ENCODE measurements at regions not wholly inside any gene's neighbourhood (a gene's known extent, or its start where the extent isn't known, plus 50 kb on each side); places are given as distances from the start of the nearest gene placed in this dataset.
"Not testable (repeated sequence)": the region's sequence is repeated elsewhere in the genome, so short reads cannot be mapped to it uniquely, and the experiment has no call there.

DNA sequence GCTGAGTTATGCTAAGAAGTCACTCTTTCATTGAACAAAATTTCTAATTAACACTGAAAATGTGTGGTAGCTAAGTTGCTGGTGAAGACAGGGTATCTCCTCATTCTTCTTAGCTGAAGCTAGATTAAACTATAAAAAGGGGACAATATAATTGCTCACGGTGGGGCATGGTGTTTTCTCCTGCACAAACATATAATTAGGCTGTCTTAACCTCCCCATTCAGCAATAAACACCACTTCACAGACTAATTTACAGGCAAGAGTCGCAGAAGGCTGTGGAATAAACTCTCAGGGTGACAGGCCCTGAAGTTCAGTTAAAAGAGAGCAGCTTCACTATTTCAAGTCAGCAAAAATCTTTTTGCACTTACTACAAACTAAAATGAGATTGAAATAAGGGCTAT, 338.9 kb upstream of the NT5E start:
- no peak overlapping the region for H3K9ac ChIP-seq (ENCODE audit: low read depth, low read length)
- no peak overlapping the region for H3K27ac ChIP-seq (ENCODE audit: low read length)
- no peaks in the 10 kb centered on the region for H3K36me3 ChIP-seq (ENCODE audit: insufficient read depth, low read depth, low read length)
- H3K4me1 ChIP-seq (ENCODE audit: insufficient read depth, low read length) = no peaks in the 10 kb centered on the region
- H3K27me3 ChIP-seq (ENCODE audit: insufficient read depth, low read length) = no peaks in the 10 kb centered on the region
- H3K4me3 ChIP-seq (ENCODE audit: low read length) = no peak overlapping the region
- no peaks in the 10 kb centered on the region for H3K9me3 ChIP-seq (ENCODE audit: insufficient read depth, low read depth, low read length)

DNA sequence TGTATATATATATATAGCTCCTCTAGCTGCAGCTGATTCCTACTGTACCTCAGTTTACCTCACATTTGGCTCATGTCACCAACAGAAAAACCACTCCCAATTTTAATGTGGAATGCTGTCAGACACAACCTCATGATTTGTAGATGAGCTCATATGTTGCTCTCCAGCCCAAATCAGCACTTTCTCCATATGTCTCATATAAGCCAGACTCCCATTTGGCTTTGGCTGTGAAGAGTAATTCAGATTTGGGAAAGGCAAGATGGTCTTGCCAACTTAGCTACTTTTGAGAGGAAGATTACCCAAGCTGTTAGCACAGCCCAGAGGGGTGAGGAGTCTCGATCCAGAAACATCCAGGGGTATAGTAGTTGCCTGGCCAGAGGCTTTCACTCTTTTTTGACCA, 342.2 kb upstream of the NT5E start:
- no peak overlapping the region for H3K9ac ChIP-seq (ENCODE audit: low read depth, low read length)
- H3K27ac ChIP-seq (ENCODE audit: low read length) = no peak overlapping the region
- H3K9me3 ChIP-seq (ENCODE audit: insufficient read depth, low read depth, low read length) = no peaks in the 10 kb centered on the region
- H3K4me1 ChIP-seq (ENCODE audit: insufficient read depth, low read length) = no peaks in the 10 kb centered on the region
- no peaks in the 10 kb centered on the region for H3K27me3 ChIP-seq (ENCODE audit: insufficient read depth, low read length)
- H3K4me3 ChIP-seq (ENCODE audit: low read length) = no peak overlapping the region
- H3K36me3 ChIP-seq (ENCODE audit: insufficient read depth, low read depth, low read length) = no peaks in the 10 kb centered on the region

DNA sequence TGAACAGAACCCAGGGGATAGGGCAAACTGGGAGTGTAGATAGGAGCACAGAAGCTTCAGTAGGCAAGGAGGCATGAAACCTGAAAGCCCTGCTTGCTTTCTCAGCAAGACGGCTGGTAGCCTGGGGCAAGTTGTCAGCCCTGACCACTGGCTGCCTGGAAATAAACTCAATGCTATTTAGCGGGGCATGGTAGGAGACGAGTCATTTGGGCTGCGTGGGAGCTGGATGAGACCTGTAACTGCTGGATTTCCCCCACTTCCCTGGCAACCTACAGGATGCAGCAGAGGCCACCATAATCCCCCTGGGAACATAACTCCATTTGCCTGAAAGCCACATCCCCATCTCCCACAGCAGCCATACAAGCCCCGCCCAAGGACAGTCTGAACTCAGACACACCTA, 332.6 kb upstream of the TBX18 start:
- no peak overlapping the region for H3K27ac ChIP-seq (ENCODE audit: low read length)
- H3K36me3 ChIP-seq (ENCODE audit: insufficient read depth, low read depth, low read length) = no peaks in the 10 kb centered on the region
- no peak overlapping the region for H3K4me3 ChIP-seq (ENCODE audit: low read length)
- peaks cover 26% of the 10 kb centered on the region; the same call in 1 of the 2 replicates for H3K9me3 ChIP-seq (ENCODE audit: insufficient read depth, low read depth, low read length)
- H3K4me1 ChIP-seq (ENCODE audit: insufficient read depth, low read length) = no peaks in the 10 kb centered on the region
- H3K9ac ChIP-seq (ENCODE audit: low read depth, low read length) = no peak overlapping the region
- H3K27me3 ChIP-seq (ENCODE audit: insufficient read depth, low read length) = no peaks in the 10 kb centered on the region

DNA sequence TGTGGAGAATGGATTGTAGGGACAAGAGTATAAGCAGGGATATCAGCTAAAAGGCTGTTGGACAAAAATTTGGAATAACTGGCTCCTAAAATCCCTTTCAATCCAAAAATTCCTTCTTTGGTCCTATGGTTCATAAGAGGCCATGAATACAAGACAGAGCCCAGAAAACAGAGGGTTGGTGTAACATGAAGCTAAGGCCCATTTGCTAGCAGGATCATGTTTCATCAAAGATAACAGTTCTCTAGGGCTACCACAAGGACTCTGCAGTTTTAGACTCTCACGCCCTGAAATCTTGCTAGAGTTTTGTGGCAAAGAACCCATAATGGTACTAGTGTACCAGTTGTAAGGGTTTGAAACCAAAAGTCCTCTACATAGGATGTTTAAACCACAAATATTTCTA, 327.8 kb upstream of the TBX18 start:
- H3K9ac ChIP-seq (ENCODE audit: low read depth, low read length) = no peak overlapping the region
- H3K27ac ChIP-seq (ENCODE audit: low read length) = no peak overlapping the region
- H3K4me1 ChIP-seq (ENCODE audit: insufficient read depth, low read length) = no peaks in the 10 kb centered on the region
- no peaks in the 10 kb centered on the region for H3K27me3 ChIP-seq (ENCODE audit: insufficient read depth, low read length)
- H3K4me3 ChIP-seq (ENCODE audit: low read length) = no peak overlapping the region
- no peaks in the 10 kb centered on the region for H3K36me3 ChIP-seq (ENCODE audit: insufficient read depth, low read depth, low read length)
- H3K9me3 ChIP-seq (ENCODE audit: insufficient read depth, low read depth, low read length) = peaks cover 17% of the 10 kb centered on the region; the same call in 1 of the 2 replicates

DNA sequence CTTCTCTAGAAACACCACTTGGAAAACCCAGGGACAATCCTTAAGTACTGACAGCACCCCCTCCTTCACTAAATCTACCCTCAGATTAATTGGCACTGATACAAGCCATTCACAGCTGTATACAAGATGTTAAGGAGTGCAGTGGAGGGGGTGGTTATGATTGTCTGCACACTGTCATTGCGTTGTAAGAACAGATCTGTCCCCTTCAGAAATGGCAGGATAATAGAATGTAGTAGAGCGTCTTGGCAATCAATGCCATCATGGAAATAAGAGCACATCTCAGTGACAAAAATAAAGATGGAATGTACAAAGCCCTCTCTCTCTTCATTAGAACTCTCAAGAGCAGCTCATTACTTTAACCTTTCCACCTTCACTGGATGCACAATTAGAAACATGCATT, 324.9 kb upstream of the TBX18 start:
- H3K4me1 ChIP-seq (ENCODE audit: insufficient read depth, low read length) = no peaks in the 10 kb centered on the region
- no peak overlapping the region for H3K9ac ChIP-seq (ENCODE audit: low read depth, low read length)
- no peaks in the 10 kb centered on the region for H3K9me3 ChIP-seq (ENCODE audit: insufficient read depth, low read depth, low read length)
- H3K4me3 ChIP-seq (ENCODE audit: low read length) = no peak overlapping the region
- H3K27ac ChIP-seq (ENCODE audit: low read length) = no peak overlapping the region
- H3K36me3 ChIP-seq (ENCODE audit: insufficient read depth, low read depth, low read length) = no peaks in the 10 kb centered on the region
- no peaks in the 10 kb centered on the region for H3K27me3 ChIP-seq (ENCODE audit: insufficient read depth, low read length)

DNA sequence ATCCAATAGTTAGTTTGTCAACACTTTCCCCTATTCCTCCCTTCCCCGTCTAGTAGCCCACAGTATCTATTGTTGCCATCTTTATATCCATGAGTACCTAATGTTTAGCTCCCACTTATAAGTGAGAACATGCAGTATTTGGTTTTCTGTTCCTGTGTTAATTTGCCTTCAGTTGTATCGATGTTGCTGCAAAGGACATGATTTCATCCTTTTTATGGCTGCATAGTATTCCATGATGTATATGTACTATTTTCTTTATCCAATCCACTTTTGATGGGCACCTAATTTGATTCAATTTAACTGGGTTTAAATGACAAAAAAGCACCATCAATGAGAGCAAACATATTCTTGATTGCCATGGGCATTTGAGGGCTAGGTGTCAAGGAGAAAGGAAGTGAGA, 321.5 kb upstream of the TBX18 start:
- Histone ChIP-seq H3K9me3 (ENCODE audit: insufficient read depth, low read depth, low read length) (no peaks in the 10 kb centered on the region), H3K27ac (ENCODE audit: low read length) (no peak overlapping the region), H3K27me3 (ENCODE audit: insufficient read depth, low read length) (no peaks in the 10 kb centered on the region), H3K4me1 (ENCODE audit: insufficient read depth, low read length) (no peaks in the 10 kb centered on the region), H3K4me3 (ENCODE audit: low read length) (no peak overlapping the region), H3K9ac (ENCODE audit: low read depth, low read length) (no peak overlapping the region), H3K36me3 (ENCODE audit: insufficient read depth, low read depth, low read length) (no peaks in the 10 kb centered on the region)

DNA sequence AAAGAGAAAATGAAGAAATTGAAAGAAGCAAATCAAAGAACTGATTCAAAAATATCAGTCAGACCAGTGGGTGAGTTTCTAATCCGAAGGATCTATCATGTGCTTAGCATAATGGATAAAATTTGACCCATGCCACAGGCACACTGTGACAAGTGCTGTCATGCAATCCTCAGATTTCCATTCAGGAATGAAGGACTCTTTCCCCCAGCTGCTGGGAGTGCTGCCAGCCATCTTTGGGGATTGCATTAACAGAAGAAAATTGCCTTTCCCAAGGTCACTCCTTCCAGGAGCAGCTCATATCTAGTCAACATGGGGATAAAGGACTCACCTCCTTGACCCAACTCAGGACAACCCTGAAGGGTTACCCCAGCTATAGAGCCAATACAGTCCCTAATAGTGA, 316.7 kb upstream of the TBX18 start:
- no peaks in the 10 kb centered on the region for H3K9me3 ChIP-seq (ENCODE audit: insufficient read depth, low read depth, low read length)
- H3K9ac ChIP-seq (ENCODE audit: low read depth, low read length) = no peak overlapping the region
- H3K27ac ChIP-seq (ENCODE audit: low read length) = no peak overlapping the region
- H3K36me3 ChIP-seq (ENCODE audit: insufficient read depth, low read depth, low read length) = no peaks in the 10 kb centered on the region
- no peaks in the 10 kb centered on the region for H3K27me3 ChIP-seq (ENCODE audit: insufficient read depth, low read length)
- no peak overlapping the region for H3K4me3 ChIP-seq (ENCODE audit: low read length)
- no peaks in the 10 kb centered on the region for H3K4me1 ChIP-seq (ENCODE audit: insufficient read depth, low read length)

DNA sequence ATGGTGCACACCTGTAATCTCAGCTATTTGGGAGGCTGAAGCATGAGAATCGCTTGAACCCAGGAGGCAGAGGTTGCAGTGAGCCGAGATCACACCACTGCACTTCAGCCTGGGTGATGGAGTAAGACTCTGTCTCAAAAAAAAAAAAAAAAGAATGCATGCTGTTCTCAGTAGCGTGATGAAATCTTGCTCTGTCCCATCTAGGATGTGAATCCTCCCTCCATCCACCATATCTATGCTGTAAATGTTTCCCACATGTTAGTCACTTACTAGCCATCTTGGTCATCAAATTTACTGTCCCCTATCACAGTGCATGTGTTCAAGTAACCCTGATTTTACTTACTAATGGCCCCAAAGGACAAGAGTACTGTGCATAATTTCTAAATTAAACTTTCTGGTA, 315.4 kb upstream of the TBX18 start:
- no peaks in the 10 kb centered on the region for H3K36me3 ChIP-seq (ENCODE audit: insufficient read depth, low read depth, low read length)
- no peak overlapping the region for H3K9ac ChIP-seq (ENCODE audit: low read depth, low read length)
- H3K27me3 ChIP-seq (ENCODE audit: insufficient read depth, low read length) = no peaks in the 10 kb centered on the region
- H3K9me3 ChIP-seq (ENCODE audit: insufficient read depth, low read depth, low read length) = no peaks in the 10 kb centered on the region
- H3K4me1 ChIP-seq (ENCODE audit: insufficient read depth, low read length) = no peaks in the 10 kb centered on the region
- H3K4me3 ChIP-seq (ENCODE audit: low read length) = no peak overlapping the region
- H3K27ac ChIP-seq (ENCODE audit: low read length) = no peak overlapping the region

DNA sequence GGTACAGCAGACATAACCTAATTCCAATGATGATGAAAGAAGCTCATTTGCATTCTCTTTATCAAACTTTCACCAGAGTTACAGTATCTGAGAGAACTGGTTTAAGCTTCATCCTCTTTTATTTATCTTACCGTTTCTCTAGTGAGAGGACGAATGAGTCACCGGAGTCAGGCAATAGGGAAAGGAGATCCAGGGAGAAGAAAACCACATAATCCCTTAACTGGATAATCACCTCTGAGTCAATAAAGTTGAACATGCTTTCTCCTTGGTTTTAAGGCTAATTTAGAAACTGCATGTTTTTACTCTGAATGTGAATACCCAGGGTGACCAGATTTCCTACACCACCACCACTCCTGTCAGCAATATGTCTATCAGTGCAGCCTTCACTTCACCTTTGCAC, 313.7 kb upstream of the TBX18 start:
- Histone ChIP-seq H3K4me3 (ENCODE audit: low read length) (no peak overlapping the region), H3K9ac (ENCODE audit: low read depth, low read length) (no peak overlapping the region), H3K27me3 (ENCODE audit: insufficient read depth, low read length) (no peaks in the 10 kb centered on the region), H3K9me3 (ENCODE audit: insufficient read depth, low read depth, low read length) (no peaks in the 10 kb centered on the region), H3K4me1 (ENCODE audit: insufficient read depth, low read length) (no peaks in the 10 kb centered on the region), H3K36me3 (ENCODE audit: insufficient read depth, low read depth, low read length) (no peaks in the 10 kb centered on the region), H3K27ac (ENCODE audit: low read length) (no peak overlapping the region)

DNA sequence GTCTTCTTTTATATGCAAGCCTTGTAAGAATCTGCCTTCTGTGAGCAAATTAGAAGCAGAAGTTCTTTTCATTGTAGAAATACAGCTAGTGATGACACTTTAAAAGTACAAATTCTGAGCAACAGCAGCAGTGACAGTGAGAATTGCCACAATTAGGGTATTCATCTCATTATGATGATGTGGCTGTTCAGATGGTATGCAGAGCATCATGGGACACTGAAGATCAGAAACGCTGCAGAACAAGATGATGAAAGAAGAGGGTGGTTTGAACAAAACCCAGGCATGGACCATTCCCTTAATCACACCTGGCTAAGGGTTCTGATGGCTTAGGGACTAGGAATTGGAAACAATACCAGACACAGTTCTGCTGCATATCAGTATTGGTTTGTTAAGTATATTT, 312.7 kb upstream of the TBX18 start:
- Histone ChIP-seq H3K27me3 (ENCODE audit: insufficient read depth, low read length) (no peaks in the 10 kb centered on the region), H3K4me3 (ENCODE audit: low read length) (no peak overlapping the region), H3K36me3 (ENCODE audit: insufficient read depth, low read depth, low read length) (no peaks in the 10 kb centered on the region), H3K27ac (ENCODE audit: low read length) (no peak overlapping the region), H3K9me3 (ENCODE audit: insufficient read depth, low read depth, low read length) (no peaks in the 10 kb centered on the region), H3K9ac (ENCODE audit: low read depth, low read length) (no peak overlapping the region), H3K4me1 (ENCODE audit: insufficient read depth, low read length) (no peaks in the 10 kb centered on the region)

DNA sequence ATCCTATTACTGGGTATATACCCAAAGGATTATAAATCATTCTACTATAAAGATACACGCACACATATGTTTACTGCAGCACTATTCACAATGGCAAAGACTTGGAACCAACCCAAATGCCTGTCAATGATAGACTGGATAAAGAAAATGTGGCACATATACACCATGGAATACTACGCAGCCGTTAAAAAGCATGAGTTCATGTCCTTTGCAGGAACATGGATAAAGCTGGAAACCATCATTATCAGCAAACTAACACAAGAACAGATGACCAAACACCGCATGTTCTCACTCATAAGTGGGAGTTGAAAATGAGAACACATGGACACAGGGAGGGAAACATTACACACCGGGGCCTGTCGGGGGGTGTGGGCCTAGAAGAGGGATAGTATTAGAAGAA, 307.4 kb upstream of the TBX18 start:
- H3K4me3 ChIP-seq (ENCODE audit: low read length) = not testable (repeated sequence)

DNA sequence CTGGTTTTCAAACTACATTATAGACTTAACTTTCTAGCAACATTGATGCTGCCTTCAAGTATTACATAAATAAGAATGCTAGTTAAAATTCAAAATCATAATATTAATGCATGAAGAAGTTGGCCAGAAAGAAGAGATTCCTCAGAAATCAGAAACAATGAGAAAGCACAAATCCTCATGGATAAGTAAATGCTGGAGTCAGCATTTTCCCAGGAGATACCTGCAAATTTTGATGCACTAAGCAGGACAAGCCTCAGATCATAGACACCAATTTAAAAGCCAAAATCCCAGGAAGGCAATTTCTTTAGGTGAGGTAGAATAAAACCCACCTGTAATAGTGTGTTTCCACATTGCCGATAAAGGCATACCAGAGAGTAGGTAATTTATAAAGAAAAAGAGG, 305.2 kb upstream of the TBX18 start:
- Histone ChIP-seq H3K27me3 (ENCODE audit: insufficient read depth, low read length) (no peaks in the 10 kb centered on the region), H3K4me1 (ENCODE audit: insufficient read depth, low read length) (0 out of 2 replicates have a peak, but pooled peaks cover 4% of the 10 kb centered on the region), H3K36me3 (ENCODE audit: insufficient read depth, low read depth, low read length) (no peaks in the 10 kb centered on the region), H3K9me3 (ENCODE audit: insufficient read depth, low read depth, low read length) (no peaks in the 10 kb centered on the region), H3K27ac (ENCODE audit: low read length) (no peak overlapping the region), H3K4me3 (ENCODE audit: low read length) (no peak overlapping the region), H3K9ac (ENCODE audit: low read depth, low read length) (no peak overlapping the region)

More for the DNA sequence above, 307.4 kb upstream of the TBX18 start:
- H3K27me3 ChIP-seq (ENCODE audit: insufficient read depth, low read length); H3K9ac ChIP-seq (ENCODE audit: low read depth, low read length); H3K27ac ChIP-seq (ENCODE audit: low read length); H3K36me3 ChIP-seq (ENCODE audit: insufficient read depth, low read depth, low read length); H3K4me1 ChIP-seq (ENCODE audit: insufficient read depth, low read length); H3K9me3 ChIP-seq (ENCODE audit: insufficient read depth, low read depth, low read length): not testable (repeated sequence)

DNA sequence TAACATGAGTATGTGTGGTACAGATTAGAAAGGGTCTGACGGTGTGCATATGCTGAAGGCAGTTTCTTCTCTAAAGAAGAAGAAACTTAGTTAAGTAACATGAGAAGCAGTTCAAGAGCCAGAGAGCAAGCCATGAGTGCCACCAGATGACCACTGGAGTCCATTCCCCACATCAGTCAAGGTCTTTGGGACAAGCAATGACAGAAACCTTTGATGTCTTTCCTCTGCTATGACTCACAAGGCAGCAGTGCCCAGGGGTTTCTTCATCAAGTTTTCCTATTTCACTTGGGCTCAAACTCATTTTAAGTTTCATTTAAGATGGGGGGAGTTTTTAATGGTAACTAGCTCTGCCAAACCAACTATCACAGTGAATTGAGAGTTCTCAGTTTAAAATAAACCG, 303.8 kb upstream of the TBX18 start:
- H3K27me3 ChIP-seq (ENCODE audit: insufficient read depth, low read length) = no peaks in the 10 kb centered on the region
- H3K36me3 ChIP-seq (ENCODE audit: insufficient read depth, low read depth, low read length) = no peaks in the 10 kb centered on the region
- no peak overlapping the region for H3K4me3 ChIP-seq (ENCODE audit: low read length)
- H3K4me1 ChIP-seq (ENCODE audit: insufficient read depth, low read length) = 0 out of 2 replicates have a peak, but pooled peaks cover 4% of the 10 kb centered on the region
- H3K9ac ChIP-seq (ENCODE audit: low read depth, low read length) = no peak overlapping the region
- no peak overlapping the region for H3K27ac ChIP-seq (ENCODE audit: low read length)
- no peaks in the 10 kb centered on the region for H3K9me3 ChIP-seq (ENCODE audit: insufficient read depth, low read depth, low read length)

Measured in iPS-20b (cell line).